KMS-11 (cell line): ENCODE measurements at regions not wholly inside any gene's neighbourhood (a gene's known extent, or its start where the extent isn't known, plus 50 kb on each side); places are given as distances from the start of the nearest gene placed in this dataset.

Experiments
- H2AFZ ChIP-seq: fragments of 200-600 bp; sonication (generic); 2 replicates; pipeline ENCODE4 v1.6.1; 2016; ENCODE audit warnings: antibody characterized with exemption, mixed run types, low read depth
- H3K27ac ChIP-seq: fragments of 200-600 bp; sonication (generic); 2 replicates; pipeline ENCODE4 v1.6.1; 2016; ENCODE audit warnings: mild to moderate bottlenecking, mixed run types
- H3K27me3 ChIP-seq: fragments of 200-600 bp; sonication (generic); 2 replicates; pipeline ENCODE4 v1.6.1; 2017; ENCODE audit warnings: mild to moderate bottlenecking, low read depth, mixed run types, moderate library complexity; ENCODE audit not compliant: insufficient read depth
- H3K36me3 ChIP-seq: fragments of 200-600 bp; sonication (generic); 2 replicates; pipeline ENCODE4 v1.6.1; 2017; ENCODE audit warnings: mild to moderate bottlenecking, mixed run types; ENCODE audit not compliant: insufficient read depth
- H3K4me1 ChIP-seq: fragments of 200-600 bp; sonication (generic); 2 replicates; pipeline ENCODE4 v1.6.1; 2016; ENCODE audit warnings: mild to moderate bottlenecking, low read depth, mixed run types; ENCODE audit not compliant: poor library complexity, severe bottlenecking
- H3K4me2 ChIP-seq: fragments of 200-600 bp; sonication (generic); 2 replicates; pipeline ENCODE4 v1.7.0; 2016; ENCODE audit warnings: mild to moderate bottlenecking, mixed run types
- H3K4me3 ChIP-seq: fragments of 200-600 bp; sonication (generic); IDR thresholded peaks from 2 replicates; pipeline ENCODE4 v1.6.1; 2017; ENCODE audit warnings: low read depth, low read length, mixed read lengths; ENCODE audit not compliant: insufficient read depth
- H3K79me2 ChIP-seq: fragments of 200-600 bp; sonication (generic); 2 replicates; pipeline ENCODE4 v1.6.1; 2016; ENCODE audit warnings: low read depth, mixed run types; ENCODE audit not compliant: insufficient read depth
- H3K9ac ChIP-seq: fragments of 200-600 bp; sonication (generic); 2 replicates; pipeline ENCODE4 v1.6.1; 2016; ENCODE audit warnings: mild to moderate bottlenecking, mixed run types
- H4K20me1 ChIP-seq: fragments of 200-600 bp; sonication (generic); 2 replicates; pipeline ENCODE4 v1.6.1; 2016; ENCODE audit warnings: mild to moderate bottlenecking, mixed run types; ENCODE audit not compliant: insufficient read depth
- TF ChIP-seq, protein P1 (sequence below): fragments of 200-600 bp; sonication (generic); conservative IDR thresholded peaks from 2 replicates; pipeline ENCODE4 v1.6.1; 2017; ENCODE audit warnings: low read depth, mild to moderate bottlenecking, antibody characterized with exemption, low read length, moderate library complexity, mixed read lengths

DNA sequence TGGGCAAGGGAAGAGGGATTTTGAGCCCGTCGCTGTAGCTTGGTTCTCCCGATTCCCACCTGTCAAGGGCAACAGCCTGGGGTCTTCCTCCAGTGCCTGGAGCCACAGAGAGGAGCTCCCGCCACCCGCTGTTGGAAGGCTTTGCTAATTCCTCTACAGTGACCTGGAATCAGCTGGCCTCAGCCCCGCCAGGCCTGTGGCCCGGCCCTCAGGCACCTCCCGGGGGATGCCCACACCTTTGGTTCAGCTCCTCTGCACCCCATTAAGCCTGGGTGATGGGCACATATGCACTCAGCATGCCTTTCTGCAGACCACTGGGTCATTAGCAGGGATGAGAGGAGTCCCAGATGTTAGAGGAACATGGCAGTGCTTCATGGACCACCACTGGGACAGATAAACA lies 121.4 kb upstream of the MKI67 start:
- Histone ChIP-seq H2AFZ (no peak overlapping the region), H3K79me2 (no peaks in the 10 kb centered on the region), H3K4me1 (no peaks in the 10 kb centered on the region), H3K4me3 (no peak overlapping the region), H3K9ac (no peak overlapping the region), H3K27me3 (no peaks in the 10 kb centered on the region), H4K20me1 (no peaks in the 10 kb centered on the region), H3K4me2 (no peak overlapping the region), H3K27ac (no peak overlapping the region), H3K36me3 (no peaks in the 10 kb centered on the region)
- TF ChIP-seq, protein P1, sequence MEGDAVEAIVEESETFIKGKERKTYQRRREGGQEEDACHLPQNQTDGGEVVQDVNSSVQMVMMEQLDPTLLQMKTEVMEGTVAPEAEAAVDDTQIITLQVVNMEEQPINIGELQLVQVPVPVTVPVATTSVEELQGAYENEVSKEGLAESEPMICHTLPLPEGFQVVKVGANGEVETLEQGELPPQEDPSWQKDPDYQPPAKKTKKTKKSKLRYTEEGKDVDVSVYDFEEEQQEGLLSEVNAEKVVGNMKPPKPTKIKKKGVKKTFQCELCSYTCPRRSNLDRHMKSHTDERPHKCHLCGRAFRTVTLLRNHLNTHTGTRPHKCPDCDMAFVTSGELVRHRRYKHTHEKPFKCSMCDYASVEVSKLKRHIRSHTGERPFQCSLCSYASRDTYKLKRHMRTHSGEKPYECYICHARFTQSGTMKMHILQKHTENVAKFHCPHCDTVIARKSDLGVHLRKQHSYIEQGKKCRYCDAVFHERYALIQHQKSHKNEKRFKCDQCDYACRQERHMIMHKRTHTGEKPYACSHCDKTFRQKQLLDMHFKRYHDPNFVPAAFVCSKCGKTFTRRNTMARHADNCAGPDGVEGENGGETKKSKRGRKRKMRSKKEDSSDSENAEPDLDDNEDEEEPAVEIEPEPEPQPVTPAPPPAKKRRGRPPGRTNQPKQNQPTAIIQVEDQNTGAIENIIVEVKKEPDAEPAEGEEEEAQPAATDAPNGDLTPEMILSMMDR, result no peak

DNA sequence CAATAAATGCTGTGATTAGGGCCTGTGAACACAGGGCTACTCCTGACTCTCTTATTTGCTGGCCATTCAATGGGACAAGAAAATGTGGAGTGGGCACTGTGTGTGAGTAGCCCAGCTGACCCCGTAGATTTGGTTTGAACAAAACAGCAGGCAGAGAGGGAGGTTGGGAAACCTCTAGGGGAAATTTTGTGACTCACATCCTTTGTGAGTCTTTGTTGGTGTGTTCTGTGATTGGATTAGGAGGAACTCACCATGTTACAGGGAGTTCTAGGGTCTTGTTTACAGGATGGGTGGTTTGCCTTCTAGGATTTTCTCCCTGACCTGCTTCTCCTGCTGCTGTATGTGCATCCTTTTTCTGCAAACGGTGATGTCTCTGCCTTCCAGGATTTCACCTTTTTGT lies 128.3 kb upstream of the MKI67 start:
- H4K20me1 ChIP-seq, result no peaks in the 10 kb centered on the region
- H3K4me2 ChIP-seq, result no peak overlapping the region
- TF ChIP-seq, protein P1, result no peak
- no peak overlapping the region for H3K9ac ChIP-seq
- no peak overlapping the region for H2AFZ ChIP-seq
- H3K4me3 ChIP-seq, result no peak overlapping the region
- H3K36me3 ChIP-seq, result no peaks in the 10 kb centered on the region
- H3K4me1 ChIP-seq, result no peaks in the 10 kb centered on the region
- no peak overlapping the region for H3K27ac ChIP-seq
- no peaks in the 10 kb centered on the region for H3K27me3 ChIP-seq
- H3K79me2 ChIP-seq, result no peaks in the 10 kb centered on the region

GRCh38 chr10:128257428-128257827 lies 131.2 kb upstream of the MKI67 start:
- Histone ChIP-seq H4K20me1 (no peaks in the 10 kb centered on the region), H3K4me2 (no peak overlapping the region), H3K4me3 (no peak overlapping the region), H3K27me3 (no peaks in the 10 kb centered on the region), H3K4me1 (no peaks in the 10 kb centered on the region), H2AFZ (no peak overlapping the region), H3K27ac (no peak overlapping the region), H3K79me2 (no peaks in the 10 kb centered on the region), H3K9ac (no peak overlapping the region), H3K36me3 (no peaks in the 10 kb centered on the region)
- TF ChIP-seq, protein P1, result no peak

- Histone ChIP-seq H3K4me1 (no peaks in the 10 kb centered on the region), H3K27me3 (no peaks in the 10 kb centered on the region), H3K27ac (no peak overlapping the region), H3K4me3 (no peak overlapping the region), H3K9ac (no peak overlapping the region), H2AFZ (no peak overlapping the region), H3K36me3 (no peaks in the 10 kb centered on the region), H4K20me1 (no peaks in the 10 kb centered on the region), H3K4me2 (no peak overlapping the region), H3K79me2 (no peaks in the 10 kb centered on the region)
- TF ChIP-seq, protein P1, result no peak
These were observed 132.3 kb upstream of the MKI67 start for GRCh38 chr10:128258421-128258976.
